ENCODE measurements at regions not wholly inside any gene's neighbourhood (a gene's known extent, or its start where the extent isn't known, plus 50 kb on each side); places are given as distances from the start of the nearest gene placed in this dataset.
A peak's percentile ranks its signal among the peaks of the same experiment; 100 is the strongest.

- no peak for DNase-seq
These were observed 167.6 kb downstream of the WT1 start for GRCh38 chr11:32267679-32268187.

GRCh38 chr11:32273931-32274330 is 161.4 kb downstream of the WT1 start:
- DNase-seq = no peak

DNA sequence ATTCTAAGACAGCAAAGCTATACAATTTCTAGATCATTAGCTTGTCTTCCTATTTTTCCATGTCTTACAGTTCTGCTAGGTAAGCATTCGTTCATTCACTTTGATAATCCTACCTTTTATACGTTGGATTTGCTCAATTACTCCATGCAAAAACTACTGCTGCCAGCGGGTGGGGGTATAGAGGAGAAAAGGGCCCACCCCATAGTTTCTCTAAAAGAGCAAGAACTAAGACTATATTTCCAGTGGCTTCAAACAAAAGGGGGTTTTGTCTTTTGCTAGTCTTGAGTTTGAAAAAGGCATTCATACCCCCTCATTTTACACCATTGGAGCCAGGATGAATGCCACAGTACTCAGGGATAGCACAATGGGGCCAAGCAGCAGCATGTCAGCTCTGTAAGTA is 155.7 kb downstream of the WT1 start:
- DNase-seq = no peak

DNA sequence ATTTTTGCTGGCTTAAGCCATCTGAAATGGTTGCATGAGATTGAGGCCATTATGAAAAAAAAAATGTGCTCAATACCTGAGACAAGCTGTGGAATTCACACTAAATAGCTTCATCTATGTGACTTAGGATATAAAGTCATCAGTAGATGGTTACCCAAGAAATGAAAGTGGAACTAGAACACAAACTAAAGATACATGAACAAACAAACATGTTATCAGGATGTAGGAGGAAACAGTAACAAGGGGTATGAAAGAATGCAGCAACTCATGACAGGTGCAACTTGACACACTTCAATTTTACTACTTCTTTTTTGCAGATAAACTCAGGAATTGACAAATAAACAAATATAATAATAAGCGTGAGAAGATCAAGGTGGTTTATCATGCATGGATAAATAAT is 155.0 kb downstream of the WT1 start:
- DNase-seq = no peak

DNA sequence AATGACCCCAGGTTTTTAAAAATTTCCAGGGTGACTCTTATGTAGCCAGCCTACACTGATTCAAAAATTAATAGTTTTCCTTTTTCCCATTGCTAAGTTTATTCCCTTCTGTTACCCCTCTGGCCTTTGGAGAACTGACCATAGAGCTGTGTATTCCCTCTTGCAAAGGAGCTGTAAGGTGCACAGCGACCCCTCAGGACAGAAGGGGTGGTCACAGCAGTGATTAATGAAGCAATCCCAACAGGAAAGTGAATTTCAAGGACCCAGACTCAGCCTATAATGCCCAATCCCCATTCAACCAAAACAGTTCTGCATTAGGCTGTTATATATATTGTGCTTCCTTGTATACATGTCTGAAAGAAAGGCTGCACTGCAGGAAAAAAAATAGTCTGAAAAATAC is 147.1 kb downstream of the WT1 start:
- no peak for DNase-seq

DNA sequence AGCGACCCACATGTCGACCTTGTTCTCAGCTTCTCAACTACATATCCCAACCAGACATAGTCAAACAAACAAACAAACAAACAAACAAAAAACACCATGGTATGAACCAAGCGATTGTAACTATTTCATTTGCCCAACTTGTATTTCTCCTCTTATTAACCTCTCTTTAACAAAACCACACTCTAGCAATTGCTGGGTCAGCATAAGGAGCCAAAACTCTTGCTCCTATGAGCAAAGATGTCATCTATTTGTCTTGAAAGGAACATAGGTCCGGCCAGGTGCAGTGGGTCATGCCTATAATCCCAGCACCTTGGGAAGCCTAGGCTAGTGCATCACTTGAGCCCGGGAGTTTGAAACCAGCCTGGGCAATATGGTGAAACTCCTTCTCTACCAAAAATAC is 145.6 kb downstream of the WT1 start:
- no peak for DNase-seq

DNA sequence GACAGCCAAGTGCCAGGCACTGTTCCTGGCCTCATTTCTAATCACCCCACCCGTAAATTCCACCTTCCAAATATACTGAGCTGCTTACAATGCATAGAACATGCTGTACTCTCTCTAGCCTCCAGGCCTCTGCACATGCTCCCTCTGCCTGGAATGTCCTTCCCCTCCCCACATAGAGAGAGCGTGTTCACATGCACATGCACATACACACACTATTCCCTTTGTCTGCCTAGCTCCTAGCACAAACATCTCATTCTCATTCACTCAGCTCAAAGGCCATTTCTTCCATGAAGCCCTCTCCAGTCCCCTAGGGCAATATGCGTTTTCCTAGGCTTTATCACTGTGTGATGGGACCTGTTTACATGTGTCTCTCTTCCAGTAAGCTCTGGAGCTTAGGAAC is 144.6 kb downstream of the WT1 start:
- no peak for DNase-seq

DNA sequence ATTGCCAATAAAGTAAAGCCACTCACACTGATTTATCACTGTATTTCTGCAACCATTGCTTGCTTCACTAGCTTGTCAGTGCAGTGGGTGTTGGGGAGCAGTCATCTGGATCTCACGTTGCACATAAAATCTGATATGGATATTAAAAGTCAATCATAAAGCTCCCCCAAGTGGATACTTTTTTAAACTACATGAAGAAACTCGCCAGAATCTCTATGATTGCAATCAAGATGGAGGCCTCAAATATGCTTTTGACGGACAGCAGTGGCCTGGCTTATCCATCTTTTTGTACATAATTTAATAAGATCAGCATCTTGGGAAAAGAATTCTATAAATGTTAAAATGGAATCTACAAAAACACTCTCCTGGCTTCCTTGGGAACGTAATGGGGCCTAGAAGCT is 137.7 kb downstream of the WT1 start:
- no peak for DNase-seq

DNA sequence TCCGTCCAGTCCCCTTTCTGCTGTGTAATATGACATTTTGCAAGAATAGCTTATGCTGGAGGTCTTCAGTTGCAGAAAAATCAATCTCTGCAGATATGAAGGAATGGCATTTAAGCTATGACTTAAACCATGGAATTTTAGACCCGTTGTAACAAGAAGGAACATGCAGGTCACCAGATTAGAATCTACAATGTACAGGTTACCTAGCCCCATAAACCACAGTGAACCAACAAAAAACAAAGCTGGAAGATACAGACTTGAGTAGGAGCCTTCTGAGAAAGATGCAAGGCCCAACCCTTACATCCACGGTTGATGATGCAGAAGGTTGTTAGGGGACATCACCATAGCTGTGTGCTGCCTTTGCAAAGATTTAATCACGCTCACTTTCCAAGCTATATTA is 132.5 kb downstream of the WT1 start:
- DNase-seq = no peak

DNA sequence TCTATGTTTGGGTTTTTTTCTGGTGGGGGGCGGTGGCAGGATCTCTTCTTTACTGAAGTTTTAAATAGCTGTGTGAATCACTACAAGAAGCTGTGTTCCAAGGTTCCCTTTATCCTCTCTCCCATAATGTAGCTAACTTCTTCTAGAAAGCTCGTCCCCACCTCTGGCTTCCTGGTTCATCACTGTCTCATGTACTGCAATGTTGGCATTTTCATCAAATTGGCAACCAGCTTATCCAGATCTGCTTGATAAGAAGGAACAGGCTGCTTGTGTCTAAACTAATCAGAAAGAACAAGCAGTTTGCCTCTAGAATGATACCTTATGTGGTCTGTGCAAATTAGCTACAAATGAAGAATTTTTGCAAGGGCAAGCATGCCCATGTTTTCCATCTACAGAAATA is 130.8 kb downstream of the WT1 start:
- DNase-seq = no peak

DNA sequence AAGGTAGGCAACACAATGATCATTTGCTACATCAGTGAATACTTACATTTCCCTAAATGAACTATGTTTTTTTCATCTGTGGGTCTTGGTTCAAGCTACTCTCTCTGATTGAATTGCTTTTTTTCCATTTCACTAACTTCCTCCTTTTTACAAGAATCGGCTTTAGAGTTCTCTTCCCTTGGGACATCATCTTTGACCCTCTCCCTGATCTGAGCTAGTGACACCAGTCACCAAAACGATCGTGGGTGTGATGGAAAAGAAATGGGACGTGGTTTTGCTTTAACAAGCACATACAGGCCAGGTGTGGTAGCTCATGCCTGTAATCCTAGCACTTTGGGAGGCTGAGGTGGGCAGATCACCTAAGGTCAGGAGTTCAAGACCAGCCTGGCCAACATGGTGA is 129.9 kb downstream of the WT1 start:
- no peak for DNase-seq

DNA sequence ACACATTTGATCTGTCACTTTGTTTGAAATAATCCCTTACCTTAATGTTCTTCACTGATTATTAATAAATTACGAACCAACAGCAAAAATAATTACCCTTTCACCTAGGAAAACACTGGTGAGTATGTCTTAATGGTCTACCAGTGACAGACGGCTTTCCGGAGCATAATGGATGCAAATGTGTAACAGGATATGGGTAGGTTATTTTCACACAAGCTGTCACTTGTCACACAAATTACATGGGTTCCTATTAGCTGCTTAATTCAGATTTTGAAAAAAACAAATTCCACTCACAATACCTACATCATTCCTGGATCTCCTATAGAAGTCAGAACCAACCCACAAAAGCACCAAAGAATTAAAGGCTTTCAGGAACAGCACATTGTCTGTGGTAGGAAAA is 127.9 kb downstream of the WT1 start:
- no peak for DNase-seq

GRCh38 chr11:32307913-32308312 is 127.4 kb downstream of the WT1 start:
- DNase-seq = no peak

GRCh38 chr11:32309530-32310213 is 125.7 kb downstream of the WT1 start:
- DNase-seq = no peak

GRCh38 chr11:32310214-32310601 is 125.1 kb downstream of the WT1 start:
- DNase-seq = no peak

DNA sequence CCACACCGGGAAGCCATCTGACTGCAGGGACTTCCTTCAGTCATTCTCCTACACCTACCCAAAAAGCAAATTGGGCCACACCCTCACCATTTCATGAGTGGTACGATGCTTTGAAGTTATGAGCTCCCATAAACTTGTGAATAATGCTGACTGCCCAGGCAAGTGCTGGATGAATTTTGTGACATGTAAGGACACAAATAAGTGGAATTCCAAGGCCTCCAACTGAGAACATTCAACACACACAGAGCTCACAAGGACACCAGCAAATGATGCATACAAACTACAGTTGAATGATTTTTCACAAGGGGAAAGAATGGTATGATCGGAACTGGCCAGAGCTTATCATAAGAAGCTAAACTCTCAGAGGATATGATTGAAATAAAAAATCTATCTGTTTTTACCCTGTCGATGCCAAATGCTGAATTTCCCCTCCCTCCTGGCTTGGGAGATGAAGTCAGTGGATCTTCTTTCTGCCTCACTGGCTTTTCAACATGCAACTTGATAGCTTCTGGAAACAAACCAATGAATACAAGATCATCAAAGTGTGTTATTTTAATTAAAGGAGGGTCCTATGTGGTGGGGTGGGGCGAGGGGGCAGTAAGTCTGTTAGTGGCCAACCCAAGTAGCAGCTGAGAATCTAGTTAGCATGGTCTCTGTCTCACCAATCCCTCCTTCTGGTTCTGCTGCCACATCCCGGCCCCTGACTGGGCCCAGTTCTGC is 123.8 kb downstream of the WT1 start:
- DNase-seq = no peak

GRCh38 chr11:32312206-32312817 is 123.0 kb downstream of the WT1 start:
- DNase-seq = no peak

DNA sequence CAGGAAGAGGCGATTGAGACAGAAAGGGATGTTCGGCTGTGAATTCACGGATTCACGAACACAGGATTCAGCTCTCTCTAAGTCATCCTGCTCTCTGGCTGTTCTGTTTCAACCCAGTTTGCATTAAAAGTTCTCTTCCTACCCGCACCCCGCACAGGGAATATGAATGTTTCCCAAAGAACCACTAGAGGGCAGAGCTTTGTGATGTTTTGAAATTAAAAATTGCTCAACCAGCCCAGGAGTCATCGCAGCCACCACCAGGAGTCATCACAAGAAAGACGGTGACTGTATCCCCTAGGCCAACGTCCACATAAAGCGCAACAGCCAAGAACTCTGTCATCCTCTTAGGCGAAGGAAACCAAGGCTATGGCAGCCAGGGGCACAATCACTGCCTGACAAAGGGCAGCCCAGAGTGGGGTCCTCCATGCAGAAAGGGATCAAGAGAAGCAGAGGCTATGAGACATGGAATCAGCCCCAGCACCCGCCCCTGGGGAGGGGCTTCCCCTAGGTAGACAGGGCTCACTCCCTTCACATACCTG is 122.4 kb downstream of the WT1 start:
- no peak for DNase-seq

DNA sequence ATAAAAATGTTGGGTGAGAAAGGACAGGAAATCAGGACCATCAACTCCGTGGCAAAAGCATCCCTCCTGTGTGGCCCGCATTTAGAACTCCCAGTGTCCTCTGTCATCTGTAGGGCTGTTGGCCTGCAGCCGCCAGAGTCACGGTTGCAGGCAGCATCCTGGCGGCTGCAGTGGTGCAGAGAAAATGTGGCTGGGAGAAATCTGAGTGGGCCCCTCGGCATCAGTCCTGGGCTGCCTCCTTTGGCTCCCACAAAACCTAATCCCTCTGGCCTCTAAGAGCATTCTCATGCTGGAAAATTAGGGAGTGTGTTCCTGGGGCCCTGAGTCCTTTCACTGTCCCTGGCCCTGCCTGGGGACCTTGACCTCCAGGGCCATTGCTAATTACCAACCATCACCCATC is 121.9 kb downstream of the WT1 start:
- no peak for DNase-seq

GRCh38 chr11:32315121-32315520 is 120.2 kb downstream of the WT1 start:
- no peak for DNase-seq

DNA sequence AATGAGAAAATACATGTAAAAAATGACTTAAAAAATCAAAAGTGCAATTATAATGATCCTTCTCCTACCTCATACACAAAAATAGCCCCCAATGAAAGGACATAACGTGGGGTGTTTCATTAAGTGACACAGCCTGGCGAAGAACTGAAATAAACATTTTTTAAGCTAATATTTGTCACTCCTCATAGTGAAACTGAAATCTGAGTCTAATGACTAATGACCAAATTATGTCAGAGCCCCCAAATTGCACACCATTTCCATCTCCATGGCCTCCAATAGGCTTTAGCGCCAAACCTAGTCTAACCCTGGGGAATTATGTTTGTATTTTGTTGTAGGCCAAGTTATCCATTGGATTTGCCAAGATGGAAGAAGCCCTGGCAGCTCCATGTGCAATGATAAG is 119.1 kb downstream of the WT1 start:
- DNase-seq = no peak

DNA sequence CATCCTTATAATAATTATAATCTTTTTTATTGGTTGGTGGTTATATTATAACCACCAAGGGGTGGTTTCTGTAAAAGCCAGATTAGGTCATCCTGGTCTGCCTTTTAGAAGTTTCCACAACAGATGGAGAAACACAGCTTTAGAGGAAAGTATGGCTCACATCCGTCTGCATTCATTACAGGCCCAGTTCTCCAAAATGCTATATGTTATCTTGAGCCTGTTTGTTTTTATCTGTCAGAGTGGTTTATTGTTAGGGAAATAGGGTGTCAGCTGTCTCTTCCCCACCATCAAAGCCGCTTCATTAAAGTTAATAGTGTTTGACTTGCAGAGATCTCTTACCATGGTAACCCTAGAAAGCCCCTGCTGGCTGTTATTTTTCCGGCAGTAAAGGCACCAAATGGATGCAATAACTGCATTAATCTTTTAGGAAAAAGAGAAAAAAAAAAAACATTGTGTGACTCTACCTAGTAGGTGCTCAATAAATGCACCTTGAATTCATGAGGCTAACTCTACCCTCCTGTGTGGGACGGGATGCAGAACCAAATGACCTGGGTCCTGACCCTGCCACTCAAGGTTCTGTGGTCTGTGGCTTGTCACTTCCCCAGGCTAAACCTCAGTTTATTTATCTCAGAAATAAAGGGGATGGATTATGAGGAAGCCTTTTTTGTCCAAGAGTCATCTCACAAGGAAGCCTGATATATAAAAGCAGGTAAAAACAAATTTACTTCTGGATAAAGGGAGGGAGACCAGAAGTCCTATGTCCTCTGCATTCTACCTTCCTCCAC is 118.3 kb downstream of the WT1 start:
- peak; percentile 83 for DNase-seq
